HEK293T (cell line): ENCODE measurements at regions not wholly inside any gene's neighbourhood (a gene's known extent, or its start where the extent isn't known, plus 50 kb on each side); places are given as distances from the start of the nearest gene placed in this dataset.

ENCODE experiments used
- CTCF ChIA-PET: fragments of 350-600 bp; formaldehyde crosslinking; extraction: SDS; loops from one replicate; lab custom pipeline; 2021; ENCODE audit warnings: antibody characterized with exemption, inconsistent platforms; lab: Yijun Ruan, JAX
- POLR2A ChIA-PET: fragments of 350-600 bp; formaldehyde crosslinking; extraction: SDS; loops from one replicate; lab custom pipeline; 2020; ENCODE audit warnings: antibody characterized with exemption, inconsistent platforms; lab: Yijun Ruan, JAX
- DNase-seq: peaks from one replicate; pipeline ENCODE4 v3.0.0; 2012; ENCODE audit warnings: mixed read lengths; ENCODE audit errors: extremely low spot score
- ARNT ChIP-seq: fragments of 450-650 bp; IDR thresholded peaks from 2 replicates; pipeline ENCODE4 v1.6.1; 2017; ENCODE audit warnings: mild to moderate bottlenecking
- BHLHE40 ChIP-seq: fragments of 450-650 bp; IDR thresholded peaks from 2 replicates; pipeline ENCODE4 v1.6.1; 2016; ENCODE audit warnings: mild to moderate bottlenecking, moderate library complexity, borderline replicate concordance
- CTBP1 ChIP-seq: fragments of 450-650 bp; IDR thresholded peaks from 2 replicates; pipeline ENCODE4 v1.6.1; 2016; ENCODE audit warnings: borderline replicate concordance
- ELF4 ChIP-seq: fragments of 450-650 bp; IDR thresholded peaks from 2 replicates; pipeline ENCODE4 v1.6.1; 2017; ENCODE audit warnings: antibody characterized with exemption
- FOXA1 ChIP-seq: fragments of 450-650 bp; IDR thresholded peaks from 2 replicates; pipeline ENCODE4 v1.6.1; 2016; ENCODE audit warnings: mild to moderate bottlenecking
- FOXK2 ChIP-seq: fragments of 450-650 bp; IDR thresholded peaks from 2 replicates; pipeline ENCODE4 v1.6.1; 2016; ENCODE audit warnings: mild to moderate bottlenecking
- FOXM1 ChIP-seq: fragments of 450-650 bp; IDR thresholded peaks from 2 replicates; pipeline ENCODE4 v1.6.1; 2017; ENCODE audit warnings: mild to moderate bottlenecking, borderline replicate concordance
- HDGF ChIP-seq: fragments of 450-650 bp; IDR thresholded peaks from 2 replicates; pipeline ENCODE4 v1.6.1; 2017; ENCODE audit warnings: antibody characterized with exemption, borderline replicate concordance
- L3MBTL2 ChIP-seq: fragments of 450-650 bp; conservative IDR thresholded peaks from 2 replicates; pipeline ENCODE4 v1.6.1; 2016; ENCODE audit warnings: mild to moderate bottlenecking
- LEF1 ChIP-seq: fragments of 450-650 bp; IDR thresholded peaks from 2 replicates; pipeline ENCODE4 v1.6.1; 2017; ENCODE audit warnings: mild to moderate bottlenecking, borderline replicate concordance
- NFRKB ChIP-seq: fragments of 450-650 bp; IDR thresholded peaks from 2 replicates; pipeline ENCODE4 v1.6.1; 2016; ENCODE audit warnings: mild to moderate bottlenecking, moderate library complexity
- SP1 ChIP-seq: fragments of 450-650 bp; IDR thresholded peaks from 2 replicates; pipeline ENCODE4 v1.6.1; 2017
- SUZ12 ChIP-seq: fragments of 450-650 bp; IDR thresholded peaks from 2 replicates; pipeline ENCODE4 v1.6.1; 2016; ENCODE audit warnings: mild to moderate bottlenecking
- TARDBP ChIP-seq: fragments of 450-650 bp; IDR thresholded peaks from 2 replicates; pipeline ENCODE4 v1.6.1; 2016
- ZNF384 ChIP-seq: fragments of 450-650 bp; IDR thresholded peaks from 2 replicates; pipeline ENCODE4 v1.6.1; 2016
- TF ChIP-seq, protein P1 (sequence below): fragments of 450-650 bp; IDR thresholded peaks from 2 replicates; pipeline ENCODE4 v1.6.1; 2016

DNA sequence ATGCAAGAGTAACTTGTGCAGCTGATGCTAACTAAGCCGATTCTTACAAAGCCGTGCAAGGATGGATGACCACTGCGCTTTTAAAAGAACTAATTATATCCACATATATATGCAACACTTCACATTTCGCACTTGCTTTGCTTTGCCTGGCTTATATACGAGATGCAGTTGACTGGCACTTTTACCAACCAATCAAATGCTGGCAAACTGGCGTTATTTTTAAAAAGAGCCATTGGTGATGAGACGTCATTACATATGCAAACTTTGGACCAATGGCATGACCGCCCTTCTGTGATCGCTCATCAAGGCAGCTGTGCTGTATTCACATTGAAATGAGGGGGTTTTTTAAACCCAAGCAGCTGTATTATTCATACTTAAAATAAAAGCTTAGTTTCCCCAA, 1147.7 kb upstream of the WWC1 start:
- ChIA-PET CTCF (no interaction called here), POLR2A (no interaction called here)
- no peak for DNase-seq
- TF ChIP-seq LEF1 (no peak), FOXM1 (no peak)
- TF ChIP-seq, protein P1, sequence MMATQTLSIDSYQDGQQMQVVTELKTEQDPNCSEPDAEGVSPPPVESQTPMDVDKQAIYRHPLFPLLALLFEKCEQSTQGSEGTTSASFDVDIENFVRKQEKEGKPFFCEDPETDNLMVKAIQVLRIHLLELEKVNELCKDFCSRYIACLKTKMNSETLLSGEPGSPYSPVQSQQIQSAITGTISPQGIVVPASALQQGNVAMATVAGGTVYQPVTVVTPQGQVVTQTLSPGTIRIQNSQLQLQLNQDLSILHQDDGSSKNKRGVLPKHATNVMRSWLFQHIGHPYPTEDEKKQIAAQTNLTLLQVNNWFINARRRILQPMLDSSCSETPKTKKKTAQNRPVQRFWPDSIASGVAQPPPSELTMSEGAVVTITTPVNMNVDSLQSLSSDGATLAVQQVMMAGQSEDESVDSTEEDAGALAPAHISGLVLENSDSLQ = peak; percentile 82

DNA sequence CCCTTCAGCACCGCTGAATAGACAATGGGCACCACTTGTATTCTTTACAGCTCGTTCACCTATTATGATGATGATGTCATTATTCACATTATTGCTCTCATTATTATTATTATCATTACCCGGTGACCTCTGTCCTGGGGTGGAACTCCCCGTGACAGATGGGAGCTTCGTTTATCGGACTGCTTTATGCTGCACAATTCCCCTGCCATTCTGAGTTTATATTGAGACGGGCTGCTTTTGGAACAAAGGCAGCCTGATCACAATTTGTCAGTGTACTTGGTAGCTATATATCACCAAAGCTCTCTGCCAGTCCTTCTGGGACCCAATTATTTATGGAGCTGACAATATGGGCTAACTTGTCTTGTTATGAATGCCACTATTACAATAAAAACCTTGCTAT, 1145.6 kb upstream of the WWC1 start:
- ChIA-PET CTCF (no interaction called here), POLR2A (no interaction called here)
- DNase-seq = no peak
- TF ChIP-seq FOXM1 = no peak
- TF ChIP-seq SUZ12 = no peak
- no peak for TF ChIP-seq ELF4
- no peak for TF ChIP-seq HDGF
- no peak for TF ChIP-seq TARDBP
- no peak for TF ChIP-seq L3MBTL2
- no peak for TF ChIP-seq SP1
- no peak for TF ChIP-seq BHLHE40
- TF ChIP-seq ARNT = no peak
- TF ChIP-seq FOXK2 = no peak
- TF ChIP-seq FOXA1 = no peak
- TF ChIP-seq, protein P1 = no peak
- no peak for TF ChIP-seq NFRKB
- no peak for TF ChIP-seq ZNF384
- TF ChIP-seq CTBP1 = no peak

DNA sequence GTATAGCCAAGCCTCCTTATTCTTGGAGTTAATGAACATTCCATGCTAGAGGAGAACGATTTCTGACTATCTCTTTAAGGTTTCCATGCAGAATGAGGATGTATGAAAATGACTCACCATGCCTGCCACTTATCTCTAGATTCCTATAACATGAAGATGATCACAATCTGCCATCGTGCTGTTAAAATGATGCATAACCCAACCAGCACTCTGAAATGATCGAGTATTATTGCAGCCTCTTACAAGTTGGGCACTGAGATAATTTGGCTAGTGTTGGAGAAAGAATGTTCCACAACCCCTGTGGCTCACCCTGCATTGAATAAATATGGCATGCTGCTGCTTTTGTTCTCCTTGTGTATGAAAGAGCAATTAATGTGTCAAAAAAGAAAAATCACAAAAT, 1143.6 kb upstream of the WWC1 start:
- POLR2A ChIA-PET = no interaction called here
- DNase-seq = no peak
- CTCF ChIA-PET = no interaction called here
- TF ChIP-seq L3MBTL2 (no peak), NFRKB (no peak), FOXA1 (no peak), SUZ12 (no peak), LEF1 (no peak), HDGF (no peak), FOXK2 (no peak), FOXM1 (no peak), ZNF384 (no peak)
- TF ChIP-seq, protein P1 = no peak

DNA sequence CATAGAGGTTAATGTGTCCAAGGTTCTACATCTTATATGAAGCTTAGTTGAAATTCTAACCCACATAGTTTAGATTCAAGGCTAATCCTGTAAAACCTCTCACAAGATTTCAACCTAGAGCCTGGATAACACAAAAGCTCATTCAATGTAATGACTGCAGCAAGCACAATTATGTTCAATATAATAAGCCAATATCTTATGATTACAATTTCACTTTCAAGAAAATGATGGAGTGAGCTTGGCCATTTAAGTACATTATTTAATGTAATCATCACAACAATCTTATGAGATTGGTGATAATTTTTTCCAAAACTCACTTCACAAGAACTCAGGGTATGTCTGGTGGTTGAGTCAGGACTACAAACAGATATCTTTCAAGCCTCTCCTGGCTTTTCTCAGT, 1140.8 kb upstream of the WWC1 start:
- CTCF ChIA-PET = no interaction called here
- TF ChIP-seq FOXK2 = no peak
- TF ChIP-seq FOXM1 = no peak
- TF ChIP-seq BHLHE40 = no peak
- no peak for TF ChIP-seq SUZ12
- no peak for TF ChIP-seq CTBP1
- TF ChIP-seq ELF4 = no peak
- TF ChIP-seq, protein P1 = no peak
- TF ChIP-seq ARNT = no peak
- no peak for TF ChIP-seq LEF1
- DNase-seq = no peak
- POLR2A ChIA-PET = no interaction called here

DNA sequence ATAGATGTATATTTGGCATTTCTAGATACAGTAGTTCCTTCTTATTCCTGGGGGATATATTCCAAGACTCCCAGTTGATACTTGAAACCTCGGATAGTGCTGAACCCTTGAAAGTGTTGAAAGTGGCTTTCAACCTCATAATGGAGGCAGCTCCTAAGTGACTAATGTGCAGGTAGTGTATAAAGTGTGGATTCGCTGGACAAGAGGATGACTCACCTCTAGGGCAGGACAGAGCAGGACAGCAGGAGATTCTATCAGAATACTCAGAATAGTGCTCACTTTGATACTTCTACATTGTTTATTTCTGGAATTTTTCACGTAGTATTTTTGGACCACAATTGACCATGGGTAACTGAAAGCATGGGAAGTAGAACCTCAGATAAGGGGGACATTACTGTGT, 1138.9 kb upstream of the WWC1 start:
- ChIA-PET CTCF (no interaction called here), POLR2A (no interaction called here)
- no peak for TF ChIP-seq NFRKB
- no peak for TF ChIP-seq FOXM1
- TF ChIP-seq FOXK2 = no peak
- no peak for TF ChIP-seq LEF1
- TF ChIP-seq L3MBTL2 = no peak
- TF ChIP-seq ZNF384 = no peak
- no peak for TF ChIP-seq FOXA1
- no peak for TF ChIP-seq SP1
- TF ChIP-seq SUZ12 = no peak
- no peak for DNase-seq

DNA sequence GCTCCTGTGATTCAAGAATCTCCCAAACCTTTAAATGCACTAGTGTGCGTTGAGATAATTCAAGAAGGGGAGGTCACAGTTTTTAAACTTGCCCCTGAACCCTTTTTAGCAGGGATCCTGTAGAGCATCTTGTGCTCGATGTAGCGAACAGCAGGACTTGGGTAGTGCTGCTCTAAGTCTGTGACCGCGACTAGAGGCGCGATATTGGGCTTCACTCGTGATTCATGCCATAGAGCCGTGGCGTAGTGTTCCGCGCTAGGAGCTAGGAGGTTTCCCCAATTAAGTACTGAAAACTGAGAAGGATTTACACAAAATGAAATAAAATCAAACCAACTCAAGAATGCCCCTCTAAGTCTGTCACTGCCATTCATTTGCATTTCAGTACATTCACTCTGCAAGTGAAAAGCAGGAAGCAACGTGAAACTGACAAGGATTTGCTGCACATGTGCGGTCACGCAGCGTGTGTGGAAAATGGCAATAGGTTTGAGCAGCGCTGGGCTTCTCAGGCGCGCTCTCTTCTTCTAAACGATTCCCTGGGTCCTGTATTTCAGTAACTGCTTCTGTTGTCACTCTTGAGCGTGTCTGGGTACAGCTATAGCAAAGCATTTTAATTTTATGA, 1135.9 kb upstream of the WWC1 start:
- CTCF ChIA-PET = no interaction called here
- no peak for DNase-seq
- POLR2A ChIA-PET = no interaction called here
- TF ChIP-seq CTBP1 = no peak
- TF ChIP-seq L3MBTL2 = no peak
- TF ChIP-seq ELF4 = no peak
- no peak for TF ChIP-seq ZNF384
- no peak for TF ChIP-seq LEF1
- TF ChIP-seq SP1 = no peak
- TF ChIP-seq FOXK2 = no peak
- no peak for TF ChIP-seq TARDBP
- no peak for TF ChIP-seq SUZ12
- TF ChIP-seq FOXM1 = no peak
- TF ChIP-seq, protein P1 = no peak
- TF ChIP-seq ARNT = no peak
- TF ChIP-seq NFRKB = no peak
- TF ChIP-seq FOXA1 = no peak
